HuH-7 (cell line): ENCODE measurements at regions not wholly inside any gene's neighbourhood (a gene's known extent, or its start where the extent isn't known, plus 50 kb on each side); places are given as distances from the start of the nearest gene placed in this dataset.
"Not testable (repeated sequence)": the region's sequence is repeated elsewhere in the genome, so short reads cannot be mapped to it uniquely, and the experiment has no call there.

ENCODE experiments used
- DNase-seq: peaks from one replicate; pipeline ENCODE4 v3.0.0; 2011; ENCODE audit warnings: low spot score

GRCh38 chr2:105496271-105496670, 97.4 kb upstream of the FHL2 start:
- no peak for DNase-seq

- DNase-seq = no peak
Measured at GRCh38 chr2:105494683-105495425, 96.0 kb upstream of the FHL2 start.

- no peak for DNase-seq
Measured at GRCh38 chr2:105490956-105491355, 92.1 kb upstream of the FHL2 start.

GRCh38 chr2:105490204-105490603, 91.4 kb upstream of the FHL2 start:
- no peak for DNase-seq

GRCh38 chr2:105489168-105489878, 90.5 kb upstream of the FHL2 start:
- no peak for DNase-seq

GRCh38 chr2:105488285-105488684, 89.4 kb upstream of the FHL2 start:
- no peak for DNase-seq

- DNase-seq = no peak
Measured at GRCh38 chr2:105487142-105488069, 88.6 kb upstream of the FHL2 start.

- no peak for DNase-seq
Measured at GRCh38 chr2:105486762-105487141, 87.9 kb upstream of the FHL2 start.

- DNase-seq = no peak
Measured at GRCh38 chr2:105478670-105479069, 79.8 kb upstream of the FHL2 start.

GRCh38 chr2:105477050-105477620, 78.3 kb upstream of the FHL2 start:
- DNase-seq = not testable (repeated sequence)

- DNase-seq = no peak
Measured at GRCh38 chr2:105473011-105473410, 74.2 kb upstream of the FHL2 start.

- no peak for DNase-seq
Measured at GRCh38 chr2:105470979-105471378, 72.1 kb upstream of the FHL2 start.

GRCh38 chr2:105469781-105470180, 70.9 kb upstream of the FHL2 start:
- DNase-seq = no peak

- DNase-seq = no peak
Measured at GRCh38 chr2:105468582-105469042, 69.8 kb upstream of the FHL2 start.

GRCh38 chr2:105464325-105464724, 65.5 kb upstream of the FHL2 start:
- DNase-seq = no peak

GRCh38 chr2:105460048-105460732, 61.3 kb upstream of the FHL2 start:
- DNase-seq = no peak

- DNase-seq = no peak
Measured at GRCh38 chr2:105458076-105458475, 59.2 kb upstream of the FHL2 start.

GRCh38 chr2:105455488-105456003, 56.7 kb upstream of the FHL2 start:
- DNase-seq = peak; percentile 13

- no peak for DNase-seq
Measured at GRCh38 chr2:105454801-105455485, 56.1 kb upstream of the FHL2 start.

GRCh38 chr2:105451571-105452166, 52.8 kb upstream of the FHL2 start:
- no peak for DNase-seq
